A549 (cell line): ENCODE measurements at regions not wholly inside any gene's neighbourhood (a gene's known extent, or its start where the extent isn't known, plus 50 kb on each side); places are given as distances from the start of the nearest gene placed in this dataset.

Source experiments
- ATAC-seq, 2 experiments: fragments of 200-7000 bp in 1 of 2; fragments of >200 bp in 1 of 2; cut with Nextera tagmentation in 1 of 2; cut with Tn5 transposase in 1 of 2; 3 replicates each; pipeline versions ENCODE4 v1.8.0 to v1.9.1; 2018 to 2020; ENCODE audit warnings: mild to moderate bottlenecking in 1 of 2, moderate library complexity in 1 of 2
- CTCF ChIA-PET: fragments of 300-600 bp; sonication (Branson Sonifier 250); formaldehyde crosslinking; extraction: SDS; loops from one replicate; lab custom pipeline; 2021; ENCODE audit warnings: antibody characterized with exemption, inconsistent platforms; lab: Yijun Ruan, JAX
- POLR2A ChIA-PET: fragments of 350-600 bp; formaldehyde crosslinking; extraction: SDS; loops from one replicate; lab custom pipeline; 2021; ENCODE audit warnings: antibody characterized with exemption, inconsistent platforms; lab: Yijun Ruan, JAX
- DNase-seq, 2 experiments: peaks; one replicate each; pipeline versions ENCODE4 v3.0.0 to v3.0.0-alpha.2; 2011 to 2016; ENCODE audit warnings: low read depth in 1 of 2, low spot score in 1 of 2
- FAIRE-seq: peaks from 2 replicates; lab custom pipeline; 2011; peaks lifted over from hg19 to GRCh38; lab: Jason Lieb, UNC
- H3K27ac ChIP-seq, 2 experiments: fragments of >200 bp; sonication (Bioruptor Twin); formaldehyde crosslinking; 3 replicates each; pipeline ENCODE4 v1.5.1; 2016 to 2017
- H3K4me1 ChIP-seq: fragments of >200 bp; sonication (Bioruptor Twin); formaldehyde crosslinking; 3 replicates; pipeline ENCODE4 v1.6.1; 2016
- H3K4me2 ChIP-seq: fragments of >200 bp; sonication (Bioruptor Twin); formaldehyde crosslinking; 3 replicates; pipeline ENCODE4 v1.6.1; 2016
- H3K4me3 ChIP-seq: fragments of >200 bp; sonication (Bioruptor Twin); formaldehyde crosslinking; 3 replicates; pipeline ENCODE4 v1.5.1; 2016
- H3K9me3 ChIP-seq: fragments of >200 bp; sonication (Bioruptor Twin); formaldehyde crosslinking; 3 replicates; pipeline ENCODE4 v1.6.1; 2016
- ATOH8 ChIP-seq: fragments of 250-450 bp; sonication (Bioruptor Pico); IDR thresholded peaks from 2 replicates; pipeline ENCODE4 v1.5.0; 2020; ENCODE audit warnings: low read depth, mild to moderate bottlenecking, moderate library complexity
- BCL3 ChIP-seq: fragments of >200 bp; sonication (Bioruptor Twin); formaldehyde crosslinking; IDR thresholded peaks from 3 replicates; pipeline ENCODE4 v1.6.1; 2016
- BHLHE40 ChIP-seq: IDR thresholded peaks from 2 replicates; pipeline ENCODE4 v1.6.1; 2012; ENCODE audit warnings: low read depth, low read length, inconsistent platforms
- CEBPB ChIP-seq, 2 experiments: fragments of >200 bp in 1 of 2; sonication (Bioruptor Twin) in 1 of 2; formaldehyde crosslinking in 1 of 2; IDR thresholded peaks; 2 replicates each; pipeline ENCODE4 v1.6.1; 2012 to 2016
- CHD4 ChIP-seq: fragments of 200-600 bp; sonication (generic); IDR thresholded peaks from 2 replicates; pipeline ENCODE4 v1.6.1; 2016; ENCODE audit warnings: antibody characterized with exemption, mild to moderate bottlenecking, borderline replicate concordance
- CTCF ChIP-seq: fragments of >200 bp; sonication (Bioruptor Twin); formaldehyde crosslinking; IDR thresholded peaks from 3 replicates; pipeline ENCODE4 v1.5.1; 2016
- E2F6 ChIP-seq: IDR thresholded peaks from 2 replicates; pipeline ENCODE4 v1.6.1; 2012; ENCODE audit warnings: low read depth, borderline replicate concordance
- FOSL2 ChIP-seq, 2 experiments: fragments of 450-650 bp in 1 of 2; fragments of >200 bp in 1 of 2; sonication (Bioruptor Twin) in 1 of 2; formaldehyde crosslinking; IDR thresholded peaks; 2 replicates each; pipeline versions ENCODE4 v1.5.0 to v1.6.1; 2016 to 2020; ENCODE audit warnings: mild to moderate bottlenecking in 1 of 2, moderate library complexity in 1 of 2
- GATA3 ChIP-seq: IDR thresholded peaks from 2 replicates; pipeline ENCODE4 v1.6.1; 2012; ENCODE audit warnings: borderline replicate concordance
- HDAC2 ChIP-seq: fragments of 200-600 bp; sonication (generic); IDR thresholded peaks from 2 replicates; pipeline ENCODE4 v1.6.1; 2016
- HES2 ChIP-seq: fragments of >200 bp; sonication (Bioruptor Twin); formaldehyde crosslinking; IDR thresholded peaks from 2 replicates; pipeline ENCODE4 v1.6.1; 2016
- HOXA7 ChIP-seq: fragments of 250-450 bp; sonication (Bioruptor Pico); IDR thresholded peaks from 2 replicates; pipeline ENCODE4 v1.5.0; 2020; ENCODE audit warnings: mild to moderate bottlenecking, moderate library complexity
- HOXB5 ChIP-seq: fragments of 250-450 bp; sonication (Bioruptor Pico); IDR thresholded peaks from 2 replicates; pipeline ENCODE4 v1.5.0; 2020; ENCODE audit warnings: mild to moderate bottlenecking, moderate library complexity
- MAFK ChIP-seq: fragments of 450-650 bp; IDR thresholded peaks from 2 replicates; pipeline ENCODE4 v1.6.1; 2014; ENCODE audit not compliant: partially characterized antibody
- NFE2L2 ChIP-seq: fragments of 150-350 bp; conservative IDR thresholded peaks from 2 replicates; pipeline ENCODE4 v1.6.1; 2014; ENCODE audit warnings: low read length
- NPAS2 ChIP-seq: fragments of 250-450 bp; sonication (Bioruptor Pico); IDR thresholded peaks from 2 replicates; pipeline ENCODE4 v1.8.0; 2022; ENCODE audit warnings: mild to moderate bottlenecking, moderate library complexity, borderline replicate concordance
- POLR2AphosphoS2 ChIP-seq: conservative IDR thresholded peaks from 2 replicates; pipeline ENCODE4 v1.6.1; 2012; ENCODE audit warnings: low read length, improper control_type of control experiment, inconsistent platforms
- RAD21 ChIP-seq, 2 experiments: fragments of >200 bp in 1 of 2; sonication (Bioruptor Twin) in 1 of 2; formaldehyde crosslinking in 1 of 2; IDR thresholded peaks in 1 of 2; conservative IDR thresholded peaks in 1 of 2; 2 replicates in 1 of 2; 3 replicates in 1 of 2; pipeline ENCODE4 v1.6.1; 2012 to 2018; ENCODE audit warnings: inconsistent platforms in 1 of 2
- RARB ChIP-seq: fragments of 250-450 bp; sonication (Bioruptor Pico); IDR thresholded peaks from 2 replicates; pipeline ENCODE4 v1.8.0; 2021; ENCODE audit warnings: mild to moderate bottlenecking, moderate library complexity
- RNF2 ChIP-seq: fragments of 200-600 bp; sonication (generic); IDR thresholded peaks from 2 replicates; pipeline ENCODE4 v1.6.1; 2016; ENCODE audit warnings: low read depth, mild to moderate bottlenecking, antibody characterized with exemption, moderate library complexity, borderline replicate concordance
- SMC3 ChIP-seq: fragments of >200 bp; sonication (Bioruptor Twin); formaldehyde crosslinking; IDR thresholded peaks from 3 replicates; pipeline ENCODE4 v1.6.1; 2018; ENCODE audit warnings: inconsistent platforms
- TFCP2L1 ChIP-seq: fragments of 250-450 bp; sonication (Bioruptor Pico); IDR thresholded peaks from 2 replicates; pipeline ENCODE4 v1.5.0; 2021; ENCODE audit warnings: mild to moderate bottlenecking
- TP53 ChIP-seq: fragments of 250-450 bp; sonication (Bioruptor Pico); IDR thresholded peaks from 2 replicates; pipeline ENCODE4 v1.5.0; 2021; ENCODE audit warnings: mild to moderate bottlenecking, moderate library complexity
- ZC3H11A ChIP-seq: fragments of 450-650 bp; IDR thresholded peaks from 2 replicates; pipeline ENCODE4 v1.6.1; 2014; ENCODE audit warnings: antibody characterized with exemption, mild to moderate bottlenecking
- ZNF302 ChIP-seq: fragments of 250-450 bp; sonication (Bioruptor Pico); IDR thresholded peaks from 2 replicates; pipeline ENCODE4 v1.9.0; 2021; ENCODE audit warnings: inconsistent platforms, mild to moderate bottlenecking, moderate library complexity
- ZSCAN20 ChIP-seq: fragments of 250-450 bp; sonication (Bioruptor Pico); IDR thresholded peaks from 2 replicates; pipeline ENCODE4 v1.8.0; 2022; ENCODE audit warnings: mild to moderate bottlenecking, moderate library complexity
- WGBS: methylation state at CpG from one replicate; pipeline ENCODE4 v1.1.6; 2017; ENCODE audit errors: missing lambda C conversion rate; 5-methylcytosine and 5-hydroxymethylcytosine counted together

- H3K4me2 ChIP-seq, result no peak overlapping the region
- 37% methylated on average over 2 of the region's 2 CpGs for WGBS
These were observed 173.0 kb upstream of the PDE4D start for GRCh38 chr5:60066502-60066901.

GRCh38 chr5:60060389-60060788 lies 166.9 kb upstream of the PDE4D start:
- H3K27ac ChIP-seq, result no peak overlapping the region
- H3K4me2 ChIP-seq, result no peak overlapping the region
- FAIRE-seq, result no peak
- ChIA-PET POLR2A (no interaction called here), CTCF (no interaction called here)
- H3K9me3 ChIP-seq, result no peaks in the 10 kb centered on the region; the same call in 2 of the 3 replicates
- no peak for TF ChIP-seq TP53 (CRISPR knock-in tag)
- no peak for TF ChIP-seq ZSCAN20 (CRISPR knock-in tag)
- no peak for TF ChIP-seq BCL3
- no peak for TF ChIP-seq HDAC2
- TF ChIP-seq CHD4, result no peak
- no peak for TF ChIP-seq HOXA7
- no peak for TF ChIP-seq E2F6
- no peak for TF ChIP-seq NPAS2
- no peak for TF ChIP-seq MAFK
- TF ChIP-seq RARB, result no peak
- TF ChIP-seq TFCP2L1 (CRISPR knock-in tag), result no peak
- no peak for TF ChIP-seq RAD21 (conservative IDR thresholded peaks at IDR 0.05 in 1 of 2, IDR thresholded peaks at IDR 0.05 in 1 of 2)
- no peaks in the 10 kb centered on the region for H3K4me1 ChIP-seq
- no peak for ATAC-seq
- H3K4me3 ChIP-seq, result no peak overlapping the region
- DNase-seq, result no peak

More at GRCh38 chr5:60066502-60066901, 173.0 kb upstream of the PDE4D start:
- POLR2A ChIA-PET, result no interaction called here
- CTCF ChIA-PET, result no interaction called here
- DNase-seq, result no peak
- TF ChIP-seq HES2 (no peak), FOSL2 (IDR thresholded peaks at IDR 0.05) (no peak), FOSL2 (CRISPR knock-in tag; IDR thresholded peaks at IDR 0.05) (peak; percentile 56; the same call in 1 of the 2 replicates), ZC3H11A (no peak)
- FAIRE-seq, result no peak
- ATAC-seq, result no peak
- no peaks in the 10 kb centered on the region for H3K4me1 ChIP-seq
- H3K27ac ChIP-seq, result no peak overlapping the region
- peaks cover under 1% of the 10 kb centered on the region; the same call in 1 of the 3 replicates for H3K9me3 ChIP-seq
- no peak overlapping the region for H3K4me3 ChIP-seq

GRCh38 chr5:60056191-60056590 lies 162.7 kb upstream of the PDE4D start:
- DNase-seq (no peak), ATAC-seq (no peak), FAIRE-seq (no peak)
- Histone ChIP-seq H3K4me3 (no peak overlapping the region), H3K9me3 (peaks cover 8% of the 10 kb centered on the region; the same call in 1 of the 3 replicates), H3K4me1 (no peaks in the 10 kb centered on the region), H3K4me2 (no peak overlapping the region), H3K27ac (no peak overlapping the region)
- CTCF ChIA-PET, result no interaction called here
- 33% methylated on average over 4 of the region's 4 CpGs for WGBS
- POLR2A ChIA-PET, result no interaction called here
- TF ChIP-seq SMC3 (no peak), CTCF (no peak), POLR2AphosphoS2 (no peak), HOXB5 (CRISPR knock-in tag) (no peak), TFCP2L1 (CRISPR knock-in tag) (no peak), NFE2L2 (no peak), BCL3 (no peak), ZNF302 (CRISPR knock-in tag) (no peak), RNF2 (no peak), BHLHE40 (no peak), ATOH8 (no peak), GATA3 (no peak), CEBPB (IDR thresholded peaks at IDR 0.05) (no peak), CHD4 (no peak)
